DND-41 (cell line): ENCODE measurements at regions not wholly inside any gene's neighbourhood (a gene's known extent, or its start where the extent isn't known, plus 50 kb on each side); places are given as distances from the start of the nearest gene placed in this dataset.

Experiments
- ATAC-seq: fragments of 200-7000 bp; cut with Tn5 transposase; 3 replicates; pipeline ENCODE4 v1.9.1; 2021; ENCODE audit warnings: low read depth; ENCODE audit not compliant: insufficient read depth
- DNase-seq: peaks from one replicate; pipeline ENCODE4 v3.0.0-alpha.2; 2020
- H2AFZ ChIP-seq: 2 replicates; pipeline ENCODE4 v1.6.0; 2012; ENCODE audit warnings: low read depth, low read length
- H3K27ac ChIP-seq: 2 replicates; pipeline ENCODE4 v1.5.1; 2012; ENCODE audit warnings: low read length, inconsistent platforms
- H3K27me3 ChIP-seq: fragments of 200-600 bp; sonication (generic); 2 replicates; pipeline ENCODE4 v1.6.0; 2012; ENCODE audit warnings: low read length, mild to moderate bottlenecking, inconsistent platforms; ENCODE audit not compliant: insufficient read depth, poor library complexity
- H3K36me3 ChIP-seq: 2 replicates; pipeline ENCODE4 v1.5.1; 2012; ENCODE audit warnings: low read length, inconsistent platforms; ENCODE audit not compliant: insufficient read depth
- H3K4me1 ChIP-seq: 2 replicates; pipeline ENCODE4 v1.5.1; 2012; ENCODE audit warnings: mild to moderate bottlenecking, low read length; ENCODE audit not compliant: insufficient read depth
- H3K4me2 ChIP-seq: 2 replicates; pipeline ENCODE4 v1.6.0; 2012; ENCODE audit warnings: mild to moderate bottlenecking, moderate library complexity, low read length, inconsistent platforms; ENCODE audit not compliant: insufficient read depth
- H3K4me3 ChIP-seq, 2 experiments: fragments of 200-600 bp in 1 of 2; shearing (Covaris generic) in 1 of 2; 2 replicates each; pipeline ENCODE4 v1.5.1; 2012 to 2016; ENCODE audit warnings: inconsistent platforms in 2 of 2, low read length in 2 of 2, mild to moderate bottlenecking in 2 of 2, low read depth in 1 of 2, moderate library complexity in 1 of 2
- H3K79me2 ChIP-seq: 2 replicates; pipeline ENCODE4 v1.6.0; 2012; ENCODE audit warnings: low read length, inconsistent platforms; ENCODE audit not compliant: insufficient read depth
- H3K9ac ChIP-seq: 2 replicates; pipeline ENCODE4 v1.6.0; 2012; ENCODE audit warnings: low read depth, mild to moderate bottlenecking, inconsistent platforms, low read length, moderate library complexity
- H3K9me3 ChIP-seq: 2 replicates; pipeline ENCODE4 v1.5.1; 2012; ENCODE audit warnings: low read length, moderate library complexity, mild to moderate bottlenecking, inconsistent platforms; ENCODE audit not compliant: insufficient read depth, severe bottlenecking
- H4K20me1 ChIP-seq: 2 replicates; pipeline ENCODE4 v1.6.0; 2012; ENCODE audit warnings: low read length; ENCODE audit not compliant: insufficient read depth
- EZH2 ChIP-seq: IDR thresholded peaks from 3 replicates; pipeline ENCODE4 v1.6.1; 2012; ENCODE audit warnings: borderline replicate concordance, low read depth, mild to moderate bottlenecking, moderate library complexity, low read length, inconsistent platforms; ENCODE audit not compliant: severe bottlenecking
- TF ChIP-seq, protein P1 (sequence below): IDR thresholded peaks from 2 replicates; pipeline ENCODE4 v1.5.1; 2012; ENCODE audit warnings: borderline replicate concordance, low read length, moderate library complexity, mild to moderate bottlenecking; ENCODE audit not compliant: poor library complexity, severe bottlenecking; ENCODE audit errors: extremely low read depth

DNA sequence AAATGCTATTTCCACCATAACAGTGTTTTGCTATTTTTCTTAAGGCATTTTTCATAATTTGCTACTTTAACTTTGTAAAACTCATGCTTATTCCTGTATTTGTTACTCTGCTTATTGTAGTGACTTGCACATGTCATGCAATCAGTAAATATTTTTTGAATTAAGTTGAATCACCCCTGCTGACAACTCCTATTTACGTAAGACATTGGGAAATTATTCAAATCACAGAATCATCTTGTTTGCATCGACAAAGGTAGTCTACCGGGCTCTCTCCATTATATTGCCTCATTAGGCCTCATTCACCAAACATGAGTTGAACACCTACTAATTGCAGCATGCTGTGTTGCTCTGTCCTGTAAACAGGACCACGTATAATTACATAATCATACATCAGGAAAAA is 478.5 kb upstream of the ZEB2 start:
- Histone ChIP-seq H4K20me1 (no peaks in the 10 kb centered on the region), H3K9me3 (no peaks in the 10 kb centered on the region), H2AFZ (no peak overlapping the region), H3K4me2 (no peak overlapping the region), H3K27ac (no peak overlapping the region), H3K4me1 (peaks cover 17% of the 10 kb centered on the region), H3K79me2 (no peaks in the 10 kb centered on the region), H3K36me3 (no peaks in the 10 kb centered on the region), H3K27me3 (no peaks in the 10 kb centered on the region), H3K4me3 (no peak overlapping the region), H3K9ac (no peak overlapping the region)
- TF ChIP-seq, protein P1, sequence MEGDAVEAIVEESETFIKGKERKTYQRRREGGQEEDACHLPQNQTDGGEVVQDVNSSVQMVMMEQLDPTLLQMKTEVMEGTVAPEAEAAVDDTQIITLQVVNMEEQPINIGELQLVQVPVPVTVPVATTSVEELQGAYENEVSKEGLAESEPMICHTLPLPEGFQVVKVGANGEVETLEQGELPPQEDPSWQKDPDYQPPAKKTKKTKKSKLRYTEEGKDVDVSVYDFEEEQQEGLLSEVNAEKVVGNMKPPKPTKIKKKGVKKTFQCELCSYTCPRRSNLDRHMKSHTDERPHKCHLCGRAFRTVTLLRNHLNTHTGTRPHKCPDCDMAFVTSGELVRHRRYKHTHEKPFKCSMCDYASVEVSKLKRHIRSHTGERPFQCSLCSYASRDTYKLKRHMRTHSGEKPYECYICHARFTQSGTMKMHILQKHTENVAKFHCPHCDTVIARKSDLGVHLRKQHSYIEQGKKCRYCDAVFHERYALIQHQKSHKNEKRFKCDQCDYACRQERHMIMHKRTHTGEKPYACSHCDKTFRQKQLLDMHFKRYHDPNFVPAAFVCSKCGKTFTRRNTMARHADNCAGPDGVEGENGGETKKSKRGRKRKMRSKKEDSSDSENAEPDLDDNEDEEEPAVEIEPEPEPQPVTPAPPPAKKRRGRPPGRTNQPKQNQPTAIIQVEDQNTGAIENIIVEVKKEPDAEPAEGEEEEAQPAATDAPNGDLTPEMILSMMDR, result no peak
- no peak for TF ChIP-seq EZH2
- no peak for ATAC-seq
- DNase-seq, result no peak

DNA sequence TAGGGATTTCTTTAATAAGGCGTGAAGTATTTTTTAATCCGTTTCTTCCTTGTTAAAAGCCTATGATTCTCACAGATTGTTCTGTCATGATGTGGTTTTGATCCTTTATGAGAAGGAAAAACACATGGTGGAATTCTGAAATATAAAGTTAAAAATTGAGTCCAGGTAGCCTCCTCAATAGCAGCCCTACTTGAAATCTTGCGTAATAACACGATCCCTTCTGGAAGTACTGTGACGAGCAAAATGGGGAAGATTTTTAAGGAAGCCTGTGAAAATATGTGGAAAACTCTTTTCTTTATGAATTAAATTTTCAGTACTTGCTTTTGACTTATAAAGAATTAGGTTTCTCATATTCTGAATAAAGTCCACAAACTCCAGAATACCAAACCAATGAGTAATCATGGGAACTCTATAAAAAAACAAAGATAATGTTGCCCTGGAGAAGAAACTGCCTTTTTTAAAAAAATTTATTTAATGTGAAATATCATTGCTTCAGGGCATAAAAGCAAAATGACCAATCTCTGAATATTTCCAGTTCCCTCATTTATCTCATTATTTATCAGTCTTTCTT is 476.4 kb upstream of the ZEB2 start:
- Histone ChIP-seq H3K4me3 (no peak overlapping the region), H3K4me1 (peaks cover 17% of the 10 kb centered on the region), H4K20me1 (no peaks in the 10 kb centered on the region), H2AFZ (no peak overlapping the region), H3K79me2 (no peaks in the 10 kb centered on the region), H3K27me3 (no peaks in the 10 kb centered on the region), H3K9ac (no peak overlapping the region), H3K4me2 (no peak overlapping the region), H3K36me3 (no peaks in the 10 kb centered on the region), H3K27ac (no peak overlapping the region), H3K9me3 (no peaks in the 10 kb centered on the region)
- DNase-seq (no peak), ATAC-seq (no peak)
- no peak for TF ChIP-seq EZH2
- TF ChIP-seq, protein P1, result no peak

- ATAC-seq (no peak), DNase-seq (no peak)
Observed at GRCh38 chr2:144995482-144995881, 475.6 kb upstream of the ZEB2 start.

More at GRCh38 chr2:144995482-144995881, 475.6 kb upstream of the ZEB2 start:
- no peak overlapping the region for H2AFZ ChIP-seq
- no peak for TF ChIP-seq EZH2
- TF ChIP-seq, protein P1, result no peak
- peaks cover 20% of the 10 kb centered on the region for H3K4me1 ChIP-seq
- H3K36me3 ChIP-seq, result no peaks in the 10 kb centered on the region
- H3K4me2 ChIP-seq, result no peak overlapping the region
- H3K4me3 ChIP-seq, result no peak overlapping the region
- no peak overlapping the region for H3K27ac ChIP-seq
- H4K20me1 ChIP-seq, result no peaks in the 10 kb centered on the region
- H3K9ac ChIP-seq, result no peak overlapping the region
- no peaks in the 10 kb centered on the region for H3K9me3 ChIP-seq
- H3K27me3 ChIP-seq, result no peaks in the 10 kb centered on the region
- H3K79me2 ChIP-seq, result no peaks in the 10 kb centered on the region
